NB4 (cell line): ENCODE measurements at regions not wholly inside any gene's neighbourhood (a gene's known extent, or its start where the extent isn't known, plus 50 kb on each side); places are given as distances from the start of the nearest gene placed in this dataset.

Experiments used
- DNase-seq: peaks from one replicate; pipeline ENCODE4 v3.0.0; 2010; ENCODE audit warnings: low read depth
- H3K4me3 ChIP-seq: one replicate; pipeline ENCODE4 v1.5.1; 2011; ENCODE audit warnings: mild to moderate bottlenecking, low read depth, low read length, moderate library complexity
- CTCF ChIP-seq: IDR thresholded peaks from one replicate; pipeline ENCODE4 v1.5.1; 2012; ENCODE audit warnings: low read depth, low read length
- MAX ChIP-seq: IDR thresholded peaks from 2 replicates; pipeline ENCODE4 v1.6.1; 2011; ENCODE audit warnings: low read depth, low read length
- MYC ChIP-seq: IDR thresholded peaks from 2 replicates; pipeline ENCODE4 v1.6.1; 2011; ENCODE audit warnings: low read depth, low read length
- POLR2A ChIP-seq: IDR thresholded peaks from 2 replicates; pipeline ENCODE4 v1.6.1; 2011; ENCODE audit warnings: mild to moderate bottlenecking; ENCODE audit not compliant: insufficient read length; ENCODE audit errors: extremely low read depth

- TF ChIP-seq MAX, result no peak
- no peak for TF ChIP-seq MYC
- TF ChIP-seq CTCF, result no peak
- no peak for TF ChIP-seq POLR2A
- no peak overlapping the region for H3K4me3 ChIP-seq
- DNase-seq, result no peak
Observed at GRCh38 chr20:22887796-22888195, 147.3 kb upstream of the SSTR4 start.

- H3K4me3 ChIP-seq, result no peak overlapping the region
- TF ChIP-seq MAX (no peak), CTCF (no peak), POLR2A (no peak), MYC (no peak)
- no peak for DNase-seq
Observed at GRCh38 chr20:22890594-22891300, 144.4 kb upstream of the SSTR4 start.

- no peak for DNase-seq
- H3K4me3 ChIP-seq, result no peak overlapping the region
- TF ChIP-seq MYC (no peak), CTCF (no peak), MAX (no peak)
Observed at GRCh38 chr20:22901164-22901563, 133.9 kb upstream of the SSTR4 start.

GRCh38 chr20:22901921-22902320 lies 133.2 kb upstream of the SSTR4 start:
- TF ChIP-seq MYC, result no peak
- no peak for TF ChIP-seq CTCF
- TF ChIP-seq MAX, result no peak
- TF ChIP-seq POLR2A, result no peak
- no peak overlapping the region for H3K4me3 ChIP-seq
- DNase-seq, result no peak

GRCh38 chr20:22904386-22904785 lies 130.7 kb upstream of the SSTR4 start:
- no peak overlapping the region for H3K4me3 ChIP-seq
- TF ChIP-seq CTCF (no peak), POLR2A (no peak), MYC (no peak), MAX (no peak)
- DNase-seq, result no peak

- no peak for DNase-seq
- TF ChIP-seq POLR2A, result no peak
- no peak for TF ChIP-seq CTCF
- no peak for TF ChIP-seq MAX
- TF ChIP-seq MYC, result no peak
- H3K4me3 ChIP-seq, result no peak overlapping the region
Observed at GRCh38 chr20:22904905-22905304, 130.2 kb upstream of the SSTR4 start.
